NCI-H2227 (cell line): ENCODE measurements at regions not wholly inside any gene's neighbourhood (a gene's known extent, or its start where the extent isn't known, plus 50 kb on each side); places are given as distances from the start of the nearest gene placed in this dataset.

ENCODE experiments used
- DNase-seq: peaks from one replicate; lab custom pipeline; 2025; ENCODE audit not compliant: unreplicated experiment; lab: John Stamatoyannopoulos, UW

- DNase-seq, result no peak
Observed at GRCh38 chr6:165090242-165090641, 219.2 kb downstream of the C6orf118 start.

GRCh38 chr6:165086814-165087213 is 222.6 kb downstream of the C6orf118 start:
- no peak for DNase-seq

GRCh38 chr6:165082636-165083035 is 226.8 kb downstream of the C6orf118 start:
- no peak for DNase-seq

DNA sequence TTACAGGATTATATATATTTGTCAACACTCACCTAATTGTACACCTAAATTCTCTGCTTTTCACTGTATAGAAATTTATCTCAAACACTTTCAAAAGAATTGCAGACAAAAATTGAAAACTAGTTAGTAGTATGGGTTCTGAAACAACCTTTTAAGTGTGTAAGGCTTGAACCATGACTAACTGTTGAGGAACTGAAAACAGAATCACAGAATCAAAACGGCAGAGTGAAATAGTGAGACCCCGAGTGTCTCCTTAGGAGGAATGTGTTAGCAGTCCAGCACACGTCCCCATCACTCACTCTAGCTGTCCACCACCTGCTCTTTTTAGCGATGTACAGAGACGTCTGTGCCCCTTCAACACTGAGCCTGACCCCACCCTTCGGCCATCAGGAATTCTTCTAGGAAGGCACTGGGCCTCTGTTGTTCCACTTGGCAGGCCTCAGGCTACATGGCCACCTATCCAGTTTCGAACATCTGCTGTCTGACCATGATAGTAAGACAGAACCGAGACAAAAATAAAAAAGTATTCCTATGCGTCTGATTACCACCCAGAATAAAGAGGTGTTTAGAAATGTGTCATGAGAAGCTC is 227.4 kb downstream of the C6orf118 start:
- DNase-seq, result no peak

DNA sequence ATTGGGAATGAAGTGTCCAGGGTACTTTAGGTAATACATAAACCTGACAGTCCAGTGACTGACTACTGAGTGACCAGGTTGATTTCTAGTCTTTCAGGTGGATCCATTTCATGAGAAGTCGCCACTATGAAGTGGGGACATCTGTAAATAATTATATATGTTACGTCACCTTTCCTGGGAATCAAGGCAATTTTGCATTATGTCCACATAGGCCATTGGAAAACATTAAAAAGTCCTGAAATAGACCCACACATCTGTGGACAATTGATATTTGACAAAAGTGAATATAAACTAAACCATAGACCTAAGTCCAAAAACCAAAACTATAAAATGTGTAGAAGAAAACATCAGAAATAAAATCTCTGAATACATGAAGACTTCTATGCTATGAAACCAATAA is 231.5 kb downstream of the C6orf118 start:
- no peak for DNase-seq

DNA sequence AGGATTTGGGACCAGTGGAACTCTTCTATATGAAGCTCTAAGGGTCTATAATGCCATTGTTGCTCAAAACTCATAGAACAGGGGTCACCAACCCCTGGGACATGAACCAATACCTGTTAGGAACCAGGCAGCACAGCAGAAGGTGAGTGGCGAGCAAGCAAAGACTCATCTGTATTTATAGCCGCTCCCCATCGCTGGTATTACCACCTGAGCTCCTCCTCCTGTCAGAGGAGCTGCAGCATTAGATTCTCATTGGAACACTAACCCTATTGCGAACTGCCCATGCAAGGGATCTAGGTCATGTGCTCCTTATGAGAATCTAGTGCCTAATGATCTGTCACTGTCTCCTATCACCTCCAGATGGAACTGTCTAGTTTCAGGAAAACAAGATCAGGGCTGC is 237.5 kb downstream of the C6orf118 start:
- DNase-seq, result no peak

- no peak for DNase-seq
Observed at GRCh38 chr6:165060720-165061119, 248.7 kb downstream of the C6orf118 start.

GRCh38 chr6:165059032-165059431 is 250.4 kb downstream of the C6orf118 start:
- no peak for DNase-seq

GRCh38 chr6:165056292-165056691 is 253.1 kb downstream of the C6orf118 start:
- no peak for DNase-seq

DNA sequence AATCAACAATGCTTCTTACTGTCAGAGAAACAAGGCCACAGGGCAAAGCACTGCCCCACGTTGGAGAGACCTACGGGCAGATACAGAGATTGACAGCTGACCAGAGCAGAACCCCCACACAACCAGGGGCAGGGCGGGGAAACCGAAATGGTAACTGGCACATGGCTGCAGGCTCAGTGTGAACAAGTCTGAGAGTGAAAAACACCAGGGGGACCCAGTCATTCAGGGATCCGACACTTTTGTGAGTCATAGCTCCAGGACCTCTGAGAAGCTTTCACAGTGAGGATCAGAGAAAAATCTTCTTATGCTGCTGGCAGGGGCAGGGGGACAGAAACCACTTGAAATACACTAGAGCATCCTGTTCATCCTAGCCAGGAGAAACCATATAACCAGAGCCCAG is 254.2 kb downstream of the C6orf118 start:
- no peak for DNase-seq

GRCh38 chr6:165052561-165053480 is 256.6 kb downstream of the C6orf118 start:
- no peak for DNase-seq

- DNase-seq, result no peak
Observed at GRCh38 chr6:165049362-165049761, 260.0 kb downstream of the C6orf118 start.

- DNase-seq, result no peak
Observed at GRCh38 chr6:165047952-165048351, 261.5 kb downstream of the C6orf118 start.

GRCh38 chr6:165045631-165046030 is 263.8 kb downstream of the C6orf118 start:
- DNase-seq, result no peak

- no peak for DNase-seq
Observed at GRCh38 chr6:165042912-165043311, 266.5 kb downstream of the C6orf118 start.

GRCh38 chr6:165040440-165040839 is 269.0 kb downstream of the C6orf118 start:
- no peak for DNase-seq

- no peak for DNase-seq
Observed at GRCh38 chr6:165034271-165034741, 275.1 kb downstream of the C6orf118 start.

GRCh38 chr6:165031502-165031901 is 277.9 kb downstream of the C6orf118 start:
- no peak for DNase-seq

GRCh38 chr6:165025040-165025439 is 284.4 kb downstream of the C6orf118 start:
- DNase-seq, result no peak

DNA sequence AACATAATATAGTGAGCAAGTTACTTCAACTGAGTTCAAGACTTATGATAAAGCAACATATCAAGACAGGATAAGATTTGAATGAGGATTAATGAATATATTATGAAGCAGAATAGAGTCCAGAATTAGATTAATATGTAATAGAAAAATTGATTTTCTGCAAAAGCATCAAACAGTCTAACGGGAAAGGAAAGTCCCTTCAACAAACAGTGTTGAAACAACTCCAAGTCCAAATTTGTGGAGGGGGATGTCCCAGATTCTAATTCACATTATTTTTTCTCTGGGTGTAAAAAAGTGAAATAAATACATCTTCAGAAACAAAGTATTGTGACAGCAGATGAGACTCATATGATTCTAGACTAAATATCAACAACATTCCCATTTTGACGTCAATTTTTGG is 289.7 kb downstream of the C6orf118 start:
- no peak for DNase-seq

GRCh38 chr6:165015676-165016075 is 293.7 kb downstream of the C6orf118 start:
- no peak for DNase-seq

- no peak for DNase-seq
Observed at GRCh38 chr6:165013701-165014100, 295.7 kb downstream of the C6orf118 start.
